ENCODE measurements at regions not wholly inside any gene's neighbourhood (a gene's known extent, or its start where the extent isn't known, plus 50 kb on each side); places are given as distances from the start of the nearest gene placed in this dataset.
"Not testable (repeated sequence)": the region's sequence is repeated elsewhere in the genome, so short reads cannot be mapped to it uniquely, and the experiment has no call there.

- not testable (repeated sequence) for H3K4ac ChIP-seq (ENCODE audit: low read depth, low read length); H2BK12ac ChIP-seq (ENCODE audit: low read length); H3K4me3 ChIP-seq (ENCODE audit: low read depth, low read length); H3K9me3 ChIP-seq (ENCODE audit: insufficient read depth, low read depth, low read length); H3K79me1 ChIP-seq (ENCODE audit: low read length); H3K4me1 ChIP-seq (ENCODE audit: control insufficient read depth in 1 of 2, insufficient read depth in 2 of 2, low read length in 2 of 2); H3K79me2 ChIP-seq (ENCODE audit: control insufficient read depth, insufficient read depth, low read length, poor library complexity); H2AFZ ChIP-seq (ENCODE audit: insufficient read depth, low read length, poor library complexity); H3K27ac ChIP-seq (ENCODE audit: low read depth, low read length); H4K8ac ChIP-seq (ENCODE audit: low read depth, low read length); H2BK120ac ChIP-seq (ENCODE audit: insufficient read depth, low read length, poor library complexity); H2AK5ac ChIP-seq (ENCODE audit: low read length); H4K91ac ChIP-seq (ENCODE audit: low read depth, low read length); H3K23ac ChIP-seq (ENCODE audit: low read length); H2BK5ac ChIP-seq (ENCODE audit: low read depth, low read length, poor library complexity); H3K36me3 ChIP-seq (ENCODE audit: control insufficient read depth in 1 of 2, insufficient read depth in 2 of 2, low read length in 2 of 2); H3K14ac ChIP-seq (ENCODE audit: low read length); H3K9ac ChIP-seq (ENCODE audit: low read length); H3K4me2 ChIP-seq (ENCODE audit: low read length); H4K12ac ChIP-seq (ENCODE audit: low read depth, low read length); H3K27me3 ChIP-seq (ENCODE audit: insufficient read depth, low read length); DNase-seq; H3K18ac ChIP-seq (ENCODE audit: low read length)
- WGBS (ENCODE audit: extremely low coverage, insufficient coverage, insufficient read length): no CpG with 5 or more reads among the region's 6 CpGs
Measured at GRCh38 chr14:106474261-106475028, 948.1 kb downstream of the TMEM121 start.

- not testable (repeated sequence) for H4K12ac ChIP-seq (ENCODE audit: low read depth, low read length); H3K23ac ChIP-seq (ENCODE audit: low read length); H3K4me3 ChIP-seq (ENCODE audit: low read depth, low read length); H4K91ac ChIP-seq (ENCODE audit: low read depth, low read length); H2AFZ ChIP-seq (ENCODE audit: insufficient read depth, low read length, poor library complexity); H3K4me2 ChIP-seq (ENCODE audit: low read length); H3K4ac ChIP-seq (ENCODE audit: low read depth, low read length); H2AK5ac ChIP-seq (ENCODE audit: low read length); H2BK12ac ChIP-seq (ENCODE audit: low read length); H3K9me3 ChIP-seq (ENCODE audit: insufficient read depth, low read depth, low read length); H3K9ac ChIP-seq (ENCODE audit: low read length); H4K8ac ChIP-seq (ENCODE audit: low read depth, low read length); DNase-seq; H2BK5ac ChIP-seq (ENCODE audit: low read depth, low read length, poor library complexity); H2BK120ac ChIP-seq (ENCODE audit: insufficient read depth, low read length, poor library complexity); H3K79me2 ChIP-seq (ENCODE audit: control insufficient read depth, insufficient read depth, low read length, poor library complexity); H3K14ac ChIP-seq (ENCODE audit: low read length); H3K4me1 ChIP-seq (ENCODE audit: control insufficient read depth in 1 of 2, insufficient read depth in 2 of 2, low read length in 2 of 2); H3K27me3 ChIP-seq (ENCODE audit: insufficient read depth, low read length); H3K27ac ChIP-seq (ENCODE audit: low read depth, low read length); H3K36me3 ChIP-seq (ENCODE audit: control insufficient read depth in 1 of 2, insufficient read depth in 2 of 2, low read length in 2 of 2); H3K79me1 ChIP-seq (ENCODE audit: low read length); H3K18ac ChIP-seq (ENCODE audit: low read length)
- WGBS (ENCODE audit: extremely low coverage, insufficient coverage, insufficient read length): no CpG with 5 or more reads among the region's 3 CpGs
Measured at GRCh38 chr14:106475214-106475613, 948.8 kb downstream of the TMEM121 start.

GRCh38 chr14:106477600-106477999 lies 951.2 kb downstream of the TMEM121 start:
- H3K4me3 ChIP-seq (ENCODE audit: low read depth, low read length); H3K4me1 ChIP-seq (ENCODE audit: control insufficient read depth in 1 of 2, insufficient read depth in 2 of 2, low read length in 2 of 2); H3K79me2 ChIP-seq (ENCODE audit: control insufficient read depth, insufficient read depth, low read length, poor library complexity); H3K18ac ChIP-seq (ENCODE audit: low read length); H4K8ac ChIP-seq (ENCODE audit: low read depth, low read length); H3K4me2 ChIP-seq (ENCODE audit: low read length); H3K23ac ChIP-seq (ENCODE audit: low read length); H4K91ac ChIP-seq (ENCODE audit: low read depth, low read length); H2BK12ac ChIP-seq (ENCODE audit: low read length); H3K27me3 ChIP-seq (ENCODE audit: insufficient read depth, low read length); H4K12ac ChIP-seq (ENCODE audit: low read depth, low read length); DNase-seq; H3K79me1 ChIP-seq (ENCODE audit: low read length); H3K36me3 ChIP-seq (ENCODE audit: control insufficient read depth in 1 of 2, insufficient read depth in 2 of 2, low read length in 2 of 2); H2AFZ ChIP-seq (ENCODE audit: insufficient read depth, low read length, poor library complexity); H2AK5ac ChIP-seq (ENCODE audit: low read length); H3K14ac ChIP-seq (ENCODE audit: low read length); H3K9me3 ChIP-seq (ENCODE audit: insufficient read depth, low read depth, low read length); H3K4ac ChIP-seq (ENCODE audit: low read depth, low read length); H2BK120ac ChIP-seq (ENCODE audit: insufficient read depth, low read length, poor library complexity); H2BK5ac ChIP-seq (ENCODE audit: low read depth, low read length, poor library complexity); H3K27ac ChIP-seq (ENCODE audit: low read depth, low read length); H3K9ac ChIP-seq (ENCODE audit: low read length): not testable (repeated sequence)
- no CpG with 5 or more reads among the region's 4 CpGs for WGBS (ENCODE audit: extremely low coverage, insufficient coverage, insufficient read length)

GRCh38 chr14:106480287-106480686 lies 953.9 kb downstream of the TMEM121 start:
- H3K14ac ChIP-seq (ENCODE audit: low read length); H3K36me3 ChIP-seq (ENCODE audit: control insufficient read depth in 1 of 2, insufficient read depth in 2 of 2, low read length in 2 of 2); H3K79me2 ChIP-seq (ENCODE audit: control insufficient read depth, insufficient read depth, low read length, poor library complexity); H4K91ac ChIP-seq (ENCODE audit: low read depth, low read length); H2BK5ac ChIP-seq (ENCODE audit: low read depth, low read length, poor library complexity); H4K12ac ChIP-seq (ENCODE audit: low read depth, low read length); H3K9ac ChIP-seq (ENCODE audit: low read length); H3K4me1 ChIP-seq (ENCODE audit: control insufficient read depth in 1 of 2, insufficient read depth in 2 of 2, low read length in 2 of 2); H4K8ac ChIP-seq (ENCODE audit: low read depth, low read length); H2BK120ac ChIP-seq (ENCODE audit: insufficient read depth, low read length, poor library complexity); H3K4ac ChIP-seq (ENCODE audit: low read depth, low read length); H3K4me3 ChIP-seq (ENCODE audit: low read depth, low read length); H3K79me1 ChIP-seq (ENCODE audit: low read length); H3K27me3 ChIP-seq (ENCODE audit: insufficient read depth, low read length); H2AFZ ChIP-seq (ENCODE audit: insufficient read depth, low read length, poor library complexity); H3K23ac ChIP-seq (ENCODE audit: low read length); H3K18ac ChIP-seq (ENCODE audit: low read length); DNase-seq; H3K9me3 ChIP-seq (ENCODE audit: insufficient read depth, low read depth, low read length); H2BK12ac ChIP-seq (ENCODE audit: low read length); H3K27ac ChIP-seq (ENCODE audit: low read depth, low read length); H3K4me2 ChIP-seq (ENCODE audit: low read length); H2AK5ac ChIP-seq (ENCODE audit: low read length): not testable (repeated sequence)
- WGBS (ENCODE audit: extremely low coverage, insufficient coverage, insufficient read length): no CpG with 5 or more reads among the region's 34 CpGs
